Coronary artery (tissue), 2 donors: ENCODE measurements at regions not wholly inside any gene's neighbourhood (a gene's known extent, or its start where the extent isn't known, plus 50 kb on each side); places are given as distances from the start of the nearest gene placed in this dataset.
"Not testable (repeated sequence)": the region's sequence is repeated elsewhere in the genome, so short reads cannot be mapped to it uniquely, and the experiment has no call there.

Experiments used
- DNase-seq: peaks from one replicate; pipeline ENCODE4 v3.0.0-alpha.2; 2017; ENCODE audit warnings: low spot score
- H3K27ac ChIP-seq, 2 donors: fragments of 200-600 bp; sonication (generic); one replicate each; pipeline ENCODE4 v1.5.1; 2016 to 2019
- H3K4me3 ChIP-seq: fragments of 200-600 bp; sonication (generic); 2 replicates; pipeline ENCODE4 v1.5.1; 2016; ENCODE audit warnings: mild to moderate bottlenecking, moderate library complexity
- TF ChIP-seq, protein P1 (sequence below): fragments of 200-600 bp; sonication (generic); IDR thresholded peaks from one replicate; pipeline ENCODE4 v1.5.1; 2019; ENCODE audit warnings: antibody characterized with exemption

GRCh38 chr17:12195418-12195817 lies 174.7 kb downstream of the MAP2K4 start:
- H3K4me3 ChIP-seq, result no peak overlapping the region
- no peak for DNase-seq

DNA sequence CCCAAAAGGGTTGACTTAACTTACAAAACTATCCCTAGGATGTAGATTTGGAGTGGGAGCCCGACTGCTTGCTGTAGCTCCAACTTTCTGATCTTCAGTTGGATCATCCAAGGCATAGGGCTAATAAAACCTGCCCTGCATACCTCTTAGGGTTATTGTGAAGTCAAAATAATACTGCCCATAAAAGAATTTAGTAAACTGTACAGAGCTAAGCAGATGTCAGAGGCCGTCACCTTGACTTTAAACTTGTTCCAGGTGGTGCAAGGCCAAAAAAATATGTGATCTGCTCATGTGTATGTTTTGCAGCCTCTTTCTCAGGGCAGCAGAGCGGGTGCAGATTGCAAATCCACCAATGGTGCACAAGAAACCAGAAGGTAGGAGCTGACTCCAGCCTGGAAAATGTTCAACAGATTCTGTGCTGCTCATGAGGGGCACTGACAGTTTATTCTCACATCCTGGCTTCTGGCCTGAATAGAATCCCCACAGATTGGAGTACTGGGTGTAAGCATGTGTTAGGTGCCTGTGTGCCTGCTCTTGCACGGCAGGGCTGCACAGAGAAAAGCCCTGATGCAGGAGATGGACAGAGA lies 180.7 kb downstream of the MAP2K4 start:
- Histone ChIP-seq H3K4me3 (no peak overlapping the region), H3K27ac (peak overlapping the region in 1 of 2 donors; percentile 7)
- TF ChIP-seq, protein P1, sequence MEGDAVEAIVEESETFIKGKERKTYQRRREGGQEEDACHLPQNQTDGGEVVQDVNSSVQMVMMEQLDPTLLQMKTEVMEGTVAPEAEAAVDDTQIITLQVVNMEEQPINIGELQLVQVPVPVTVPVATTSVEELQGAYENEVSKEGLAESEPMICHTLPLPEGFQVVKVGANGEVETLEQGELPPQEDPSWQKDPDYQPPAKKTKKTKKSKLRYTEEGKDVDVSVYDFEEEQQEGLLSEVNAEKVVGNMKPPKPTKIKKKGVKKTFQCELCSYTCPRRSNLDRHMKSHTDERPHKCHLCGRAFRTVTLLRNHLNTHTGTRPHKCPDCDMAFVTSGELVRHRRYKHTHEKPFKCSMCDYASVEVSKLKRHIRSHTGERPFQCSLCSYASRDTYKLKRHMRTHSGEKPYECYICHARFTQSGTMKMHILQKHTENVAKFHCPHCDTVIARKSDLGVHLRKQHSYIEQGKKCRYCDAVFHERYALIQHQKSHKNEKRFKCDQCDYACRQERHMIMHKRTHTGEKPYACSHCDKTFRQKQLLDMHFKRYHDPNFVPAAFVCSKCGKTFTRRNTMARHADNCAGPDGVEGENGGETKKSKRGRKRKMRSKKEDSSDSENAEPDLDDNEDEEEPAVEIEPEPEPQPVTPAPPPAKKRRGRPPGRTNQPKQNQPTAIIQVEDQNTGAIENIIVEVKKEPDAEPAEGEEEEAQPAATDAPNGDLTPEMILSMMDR, result no peak
- no peak for DNase-seq

More at GRCh38 chr17:12195418-12195817, 174.7 kb downstream of the MAP2K4 start:
- TF ChIP-seq, protein P1, result no peak
- H3K27ac ChIP-seq, result no peak overlapping the region

- no peak for DNase-seq
Measured at GRCh38 chr17:12209632-12210191, 189.0 kb downstream of the MAP2K4 start.

DNA sequence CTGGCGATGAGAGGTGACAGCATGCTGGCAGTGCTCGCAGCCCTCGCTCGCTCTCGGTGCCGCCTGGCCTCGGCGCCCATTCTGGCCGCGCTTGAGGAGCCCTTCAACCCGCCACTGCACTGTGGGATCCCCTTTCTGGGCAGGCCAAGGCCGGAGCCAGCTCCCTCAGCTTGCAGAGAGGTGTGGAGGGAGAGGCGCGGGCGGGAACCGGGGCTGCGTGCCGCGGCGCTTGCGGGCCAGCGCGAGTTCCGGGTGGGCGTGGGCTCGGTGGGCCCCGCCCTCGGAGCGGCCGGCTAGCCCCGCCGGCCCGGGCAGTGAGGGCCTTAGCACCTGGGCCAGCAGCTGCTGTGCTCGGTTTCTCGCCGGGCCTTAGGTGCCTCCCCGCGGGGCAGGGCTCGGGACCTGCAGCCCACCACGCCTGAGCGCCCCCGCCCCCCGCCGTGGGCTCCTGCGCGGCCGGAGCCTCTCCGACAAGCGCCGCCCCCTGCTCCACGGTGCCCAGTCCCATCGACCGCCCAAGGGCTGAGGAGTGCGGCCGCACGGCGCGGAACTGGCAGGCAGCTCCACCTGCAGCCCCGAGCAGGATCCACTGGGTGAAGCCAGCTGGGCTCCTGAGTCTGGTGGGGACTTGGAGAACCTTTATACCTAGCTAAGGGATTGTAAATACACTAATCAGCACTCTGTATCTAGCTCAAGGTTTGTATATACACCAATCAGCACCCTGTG lies 200.2 kb downstream of the MAP2K4 start:
- H3K27ac ChIP-seq, DNase-seq, H3K4me3 ChIP-seq: not testable (repeated sequence)

More at GRCh38 chr17:12209632-12210191, 189.0 kb downstream of the MAP2K4 start:
- TF ChIP-seq, protein P1, result no peak
- no peak overlapping the region for H3K4me3 ChIP-seq
- H3K27ac ChIP-seq, result no peak overlapping the region

GRCh38 chr17:12222392-12222791 lies 201.7 kb downstream of the MAP2K4 start:
- no peak for DNase-seq
- Histone ChIP-seq H3K27ac (no peak overlapping the region), H3K4me3 (no peak overlapping the region)
- TF ChIP-seq, protein P1, result no peak

DNA sequence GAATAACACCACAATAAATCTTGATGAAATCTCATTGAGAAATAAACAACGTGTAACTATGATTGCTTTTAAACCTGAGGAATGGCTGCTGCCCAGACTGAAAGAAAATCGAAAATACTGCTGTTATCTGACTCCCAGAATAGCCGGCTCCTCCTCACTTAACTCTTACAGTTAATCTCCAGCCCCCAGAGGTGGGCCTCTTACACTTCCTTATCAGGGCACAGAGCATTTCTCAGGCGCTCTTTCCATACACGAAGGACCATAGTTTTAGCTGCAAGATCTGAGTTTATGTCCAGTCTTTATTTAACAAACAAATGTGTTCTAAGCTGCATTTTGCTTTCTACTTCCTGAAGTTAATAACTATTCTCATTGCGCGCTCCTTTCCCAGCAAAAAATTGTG lies 206.9 kb downstream of the MAP2K4 start:
- peak overlapping the region; percentile 67 to 83 for H3K27ac ChIP-seq
- DNase-seq, result no peak
- no peak overlapping the region for H3K4me3 ChIP-seq
- TF ChIP-seq, protein P1, result no peak

DNA sequence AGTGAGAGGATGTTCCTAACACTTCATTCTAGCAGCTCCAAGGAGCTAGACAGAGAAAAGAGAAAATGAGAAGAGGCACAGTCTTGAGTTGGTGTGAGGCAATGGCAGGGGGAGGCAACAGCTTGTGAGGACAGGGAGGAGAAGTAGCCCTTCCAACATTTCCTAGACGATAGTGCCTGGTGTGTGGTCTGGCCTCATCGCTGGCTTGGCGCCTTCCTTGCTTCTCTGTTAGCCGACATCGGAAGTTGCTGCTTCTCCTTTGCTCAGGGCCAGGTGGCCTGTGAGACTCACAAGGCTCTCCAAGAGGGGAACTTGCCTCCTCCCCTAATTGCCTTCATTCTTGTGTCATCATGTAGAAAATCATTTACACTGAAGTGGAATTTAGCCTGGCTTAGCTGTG lies 208.7 kb downstream of the MAP2K4 start:
- TF ChIP-seq, protein P1, result no peak
- H3K27ac ChIP-seq, result peak overlapping the region in 1 of 2 donors; percentile 83
- DNase-seq, result no peak
- H3K4me3 ChIP-seq, result no peak overlapping the region
